A673 (cell line): ENCODE measurements at regions not wholly inside any gene's neighbourhood (a gene's known extent, or its start where the extent isn't known, plus 50 kb on each side); places are given as distances from the start of the nearest gene placed in this dataset.

ENCODE experiments used
- EZH2 ChIP-seq: fragments of 200-600 bp; sonication (generic); IDR thresholded peaks from 2 replicates; pipeline ENCODE4 v1.6.1; 2017; ENCODE audit warnings: borderline replicate concordance, low read depth, mild to moderate bottlenecking, mixed read lengths, antibody characterized with exemption, low read length; ENCODE audit not compliant: poor library complexity, severe bottlenecking
- TF ChIP-seq, protein P1 (sequence below): fragments of 300-800, 200-600 bp; sonication (generic); conservative IDR thresholded peaks from 2 replicates; pipeline ENCODE4 v1.5.1; 2017; ENCODE audit warnings: low read depth, mild to moderate bottlenecking, antibody characterized with exemption, low read length, moderate library complexity, mixed read lengths

- TF ChIP-seq, protein P1, sequence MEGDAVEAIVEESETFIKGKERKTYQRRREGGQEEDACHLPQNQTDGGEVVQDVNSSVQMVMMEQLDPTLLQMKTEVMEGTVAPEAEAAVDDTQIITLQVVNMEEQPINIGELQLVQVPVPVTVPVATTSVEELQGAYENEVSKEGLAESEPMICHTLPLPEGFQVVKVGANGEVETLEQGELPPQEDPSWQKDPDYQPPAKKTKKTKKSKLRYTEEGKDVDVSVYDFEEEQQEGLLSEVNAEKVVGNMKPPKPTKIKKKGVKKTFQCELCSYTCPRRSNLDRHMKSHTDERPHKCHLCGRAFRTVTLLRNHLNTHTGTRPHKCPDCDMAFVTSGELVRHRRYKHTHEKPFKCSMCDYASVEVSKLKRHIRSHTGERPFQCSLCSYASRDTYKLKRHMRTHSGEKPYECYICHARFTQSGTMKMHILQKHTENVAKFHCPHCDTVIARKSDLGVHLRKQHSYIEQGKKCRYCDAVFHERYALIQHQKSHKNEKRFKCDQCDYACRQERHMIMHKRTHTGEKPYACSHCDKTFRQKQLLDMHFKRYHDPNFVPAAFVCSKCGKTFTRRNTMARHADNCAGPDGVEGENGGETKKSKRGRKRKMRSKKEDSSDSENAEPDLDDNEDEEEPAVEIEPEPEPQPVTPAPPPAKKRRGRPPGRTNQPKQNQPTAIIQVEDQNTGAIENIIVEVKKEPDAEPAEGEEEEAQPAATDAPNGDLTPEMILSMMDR: no peak
- no peak for TF ChIP-seq EZH2
Measured at GRCh38 chr15:98282656-98283332, 322.3 kb downstream of the ARRDC4 start.
